RWPE2 (cell line): ENCODE measurements at regions not wholly inside any gene's neighbourhood (a gene's known extent, or its start where the extent isn't known, plus 50 kb on each side); places are given as distances from the start of the nearest gene placed in this dataset.

Source experiments
- ATAC-seq: fragments of 200-7000 bp; cut with Tn5 transposase; 3 replicates; pipeline ENCODE4 v1.9.1; 2021; ENCODE audit warnings: low read depth
- DNase-seq: peaks from one replicate; pipeline ENCODE4 v3.0.0-alpha.2; 2020; ENCODE audit warnings: low spot score
- H3K27ac ChIP-seq: fragments of 450-650 bp; 2 replicates; pipeline ENCODE4 v1.5.1; 2017; ENCODE audit warnings: mild to moderate bottlenecking; ENCODE audit not compliant: poor library complexity, severe bottlenecking
- H3K27me3 ChIP-seq: fragments of 250-450 bp; sonication (Bioruptor Pico); 2 replicates; pipeline ENCODE4 v1.5.1; 2021; ENCODE audit warnings: mild to moderate bottlenecking, moderate library complexity; ENCODE audit not compliant: insufficient read depth, poor library complexity, severe bottlenecking
- H3K36me3 ChIP-seq: fragments of 250-450 bp; sonication (Bioruptor Pico); 2 replicates; pipeline ENCODE4 v1.5.1; 2020; ENCODE audit warnings: low read depth, mild to moderate bottlenecking, moderate library complexity
- H3K4me1 ChIP-seq: fragments of 250-450 bp; sonication (Bioruptor Pico); 2 replicates; pipeline ENCODE4 v1.5.1; 2021; ENCODE audit warnings: mild to moderate bottlenecking, moderate library complexity; ENCODE audit not compliant: insufficient read depth, poor library complexity, severe bottlenecking
- H3K4me3 ChIP-seq: fragments of 250-450 bp; sonication (Bioruptor Pico); 2 replicates; pipeline ENCODE4 v1.5.1; 2021; ENCODE audit warnings: mild to moderate bottlenecking, moderate library complexity; ENCODE audit not compliant: severe bottlenecking
- H3K9me3 ChIP-seq: fragments of 250-450 bp; sonication (Bioruptor Pico); 2 replicates; pipeline ENCODE4 v1.5.1; 2021; ENCODE audit warnings: mild to moderate bottlenecking, moderate library complexity; ENCODE audit not compliant: severe bottlenecking
- TF ChIP-seq, protein P1 (sequence below): fragments of 450-650 bp; IDR thresholded peaks from one replicate; pipeline ENCODE4 v1.5.1; 2017; ENCODE audit warnings: mild to moderate bottlenecking, moderate library complexity; ENCODE audit not compliant: poor library complexity, severe bottlenecking

DNA sequence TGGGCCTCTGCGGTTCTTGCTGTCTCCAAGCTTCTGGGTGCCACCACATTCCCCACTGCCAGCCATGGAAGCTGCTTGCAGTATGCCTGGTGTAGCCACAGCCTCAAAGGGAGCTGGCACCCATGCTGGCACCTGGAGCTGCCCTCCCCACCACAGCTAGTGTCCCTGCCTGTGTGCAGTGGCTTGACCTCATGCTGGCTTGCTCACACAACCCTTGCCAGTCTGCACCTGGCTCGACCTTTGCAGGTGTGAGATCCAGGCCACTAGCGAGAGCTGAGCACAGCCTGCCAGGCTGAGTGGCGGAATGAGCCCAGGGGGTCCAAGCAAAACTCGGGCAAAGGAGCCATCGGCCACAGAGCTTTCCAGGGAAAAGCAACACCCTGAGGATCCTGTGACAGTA lies 236.7 kb upstream of the CSNK1A1L start:
- TF ChIP-seq, protein P1, sequence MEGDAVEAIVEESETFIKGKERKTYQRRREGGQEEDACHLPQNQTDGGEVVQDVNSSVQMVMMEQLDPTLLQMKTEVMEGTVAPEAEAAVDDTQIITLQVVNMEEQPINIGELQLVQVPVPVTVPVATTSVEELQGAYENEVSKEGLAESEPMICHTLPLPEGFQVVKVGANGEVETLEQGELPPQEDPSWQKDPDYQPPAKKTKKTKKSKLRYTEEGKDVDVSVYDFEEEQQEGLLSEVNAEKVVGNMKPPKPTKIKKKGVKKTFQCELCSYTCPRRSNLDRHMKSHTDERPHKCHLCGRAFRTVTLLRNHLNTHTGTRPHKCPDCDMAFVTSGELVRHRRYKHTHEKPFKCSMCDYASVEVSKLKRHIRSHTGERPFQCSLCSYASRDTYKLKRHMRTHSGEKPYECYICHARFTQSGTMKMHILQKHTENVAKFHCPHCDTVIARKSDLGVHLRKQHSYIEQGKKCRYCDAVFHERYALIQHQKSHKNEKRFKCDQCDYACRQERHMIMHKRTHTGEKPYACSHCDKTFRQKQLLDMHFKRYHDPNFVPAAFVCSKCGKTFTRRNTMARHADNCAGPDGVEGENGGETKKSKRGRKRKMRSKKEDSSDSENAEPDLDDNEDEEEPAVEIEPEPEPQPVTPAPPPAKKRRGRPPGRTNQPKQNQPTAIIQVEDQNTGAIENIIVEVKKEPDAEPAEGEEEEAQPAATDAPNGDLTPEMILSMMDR, result no peak
- H3K27ac ChIP-seq, result no peak overlapping the region
- no peaks in the 10 kb centered on the region for H3K36me3 ChIP-seq
- H3K9me3 ChIP-seq, result no peaks in the 10 kb centered on the region
- H3K4me3 ChIP-seq, result no peak overlapping the region
- DNase-seq, result no peak
- no peak for ATAC-seq
- no peaks in the 10 kb centered on the region for H3K27me3 ChIP-seq
- H3K4me1 ChIP-seq, result no peaks in the 10 kb centered on the region

DNA sequence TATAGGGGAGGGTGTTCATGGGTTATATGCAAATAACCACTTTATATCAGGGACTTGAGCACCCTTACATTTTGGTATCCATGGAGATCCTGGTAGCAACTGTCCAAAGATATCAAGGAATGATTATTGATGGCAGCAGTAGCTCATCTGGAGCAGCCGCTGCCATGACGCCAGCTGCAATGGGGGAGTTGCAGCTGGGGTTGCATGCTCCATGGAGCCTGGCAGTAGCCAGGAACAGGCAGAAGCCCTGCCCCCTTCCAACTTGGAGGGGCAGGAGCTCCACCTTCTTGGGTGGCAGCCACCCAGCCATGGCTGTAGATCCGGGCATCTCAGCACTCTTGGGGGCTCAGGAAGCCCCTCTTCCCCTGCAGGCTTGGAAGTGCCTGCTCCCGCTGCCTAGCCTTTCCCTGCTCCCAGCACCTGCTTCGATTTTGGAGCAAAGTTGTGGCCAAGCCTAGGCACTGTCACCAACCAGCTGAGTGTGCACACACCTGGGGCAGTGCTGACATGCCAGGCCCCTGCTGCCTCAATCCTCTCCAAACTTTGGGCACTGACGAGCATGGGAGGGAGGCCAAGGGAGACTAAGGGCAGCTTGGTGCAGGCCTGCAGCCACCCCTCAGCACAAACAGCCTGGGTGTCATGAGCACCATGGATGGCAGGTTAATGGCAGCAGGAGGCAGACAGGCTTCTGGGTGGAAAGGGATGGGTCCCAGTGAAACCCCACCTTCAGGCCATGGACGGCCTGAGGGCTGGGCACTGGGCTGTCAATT lies 235.6 kb upstream of the CSNK1A1L start:
- no peak overlapping the region for H3K27ac ChIP-seq

DNA sequence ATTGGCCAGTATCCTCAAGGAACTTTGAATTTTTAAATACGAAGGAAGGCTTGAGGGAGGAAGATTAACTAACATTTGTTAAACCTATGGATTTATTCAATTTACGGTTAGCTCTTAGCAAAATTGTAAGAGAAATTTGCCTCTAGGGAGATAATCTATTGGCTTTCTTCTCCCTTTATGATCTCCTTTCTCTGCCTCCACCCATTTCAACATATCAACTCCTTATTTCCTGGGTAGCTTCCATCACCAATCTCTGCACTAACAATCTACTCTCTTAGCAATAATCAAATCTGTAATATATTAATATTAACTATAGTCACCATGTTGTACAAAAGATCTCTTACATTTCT lies 233.9 kb upstream of the CSNK1A1L start:
- no peaks in the 10 kb centered on the region for H3K4me1 ChIP-seq
- ATAC-seq (no peak), DNase-seq (no peak)
- no peaks in the 10 kb centered on the region for H3K9me3 ChIP-seq
- TF ChIP-seq, protein P1, result no peak
- no peak overlapping the region for H3K4me3 ChIP-seq
- H3K36me3 ChIP-seq, result no peaks in the 10 kb centered on the region
- H3K27me3 ChIP-seq, result no peaks in the 10 kb centered on the region
- H3K27ac ChIP-seq, result no peak overlapping the region

More for the DNA sequence above, 235.6 kb upstream of the CSNK1A1L start:
- Histone ChIP-seq H3K4me3 (no peak overlapping the region), H3K9me3 (no peaks in the 10 kb centered on the region), H3K36me3 (no peaks in the 10 kb centered on the region), H3K27me3 (no peaks in the 10 kb centered on the region), H3K4me1 (no peaks in the 10 kb centered on the region)
- no peak for DNase-seq
- TF ChIP-seq, protein P1, result no peak
- no peak for ATAC-seq

DNA sequence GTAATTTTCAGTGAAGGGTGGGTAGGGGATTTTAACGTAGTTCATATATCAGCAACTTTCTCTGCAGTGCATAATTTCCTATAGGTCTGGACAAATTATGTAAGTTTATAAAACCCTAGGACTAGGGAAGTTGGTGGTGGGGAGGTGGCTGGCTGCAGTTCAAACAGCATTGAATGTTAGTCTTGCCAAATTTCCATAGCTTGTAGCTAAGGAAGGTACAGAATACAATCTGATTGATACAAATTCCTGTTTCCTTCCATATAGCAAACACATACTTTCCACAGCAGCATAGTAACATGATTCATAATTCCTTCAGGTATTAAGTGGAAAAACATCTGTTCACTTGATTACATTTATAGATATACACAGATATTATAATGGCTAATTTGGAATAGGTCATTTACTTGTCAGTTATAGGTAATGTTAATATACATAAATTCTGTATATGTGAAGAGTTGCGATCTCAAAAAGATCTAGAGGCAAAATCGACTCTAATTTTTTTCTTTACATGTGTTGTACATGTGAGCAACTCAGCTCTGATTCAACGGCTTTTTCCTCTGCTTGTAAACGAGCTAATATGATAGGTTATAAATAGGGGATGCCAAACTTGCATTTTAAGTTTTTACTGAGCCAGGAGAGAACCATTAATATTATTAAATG lies 233.4 kb upstream of the CSNK1A1L start:
- TF ChIP-seq, protein P1, result no peak
- no peaks in the 10 kb centered on the region for H3K9me3 ChIP-seq
- no peak for ATAC-seq
- H3K27me3 ChIP-seq, result no peaks in the 10 kb centered on the region
- no peaks in the 10 kb centered on the region for H3K36me3 ChIP-seq
- no peaks in the 10 kb centered on the region for H3K4me1 ChIP-seq
- H3K4me3 ChIP-seq, result no peak overlapping the region
- no peak for DNase-seq
- H3K27ac ChIP-seq, result no peak overlapping the region

DNA sequence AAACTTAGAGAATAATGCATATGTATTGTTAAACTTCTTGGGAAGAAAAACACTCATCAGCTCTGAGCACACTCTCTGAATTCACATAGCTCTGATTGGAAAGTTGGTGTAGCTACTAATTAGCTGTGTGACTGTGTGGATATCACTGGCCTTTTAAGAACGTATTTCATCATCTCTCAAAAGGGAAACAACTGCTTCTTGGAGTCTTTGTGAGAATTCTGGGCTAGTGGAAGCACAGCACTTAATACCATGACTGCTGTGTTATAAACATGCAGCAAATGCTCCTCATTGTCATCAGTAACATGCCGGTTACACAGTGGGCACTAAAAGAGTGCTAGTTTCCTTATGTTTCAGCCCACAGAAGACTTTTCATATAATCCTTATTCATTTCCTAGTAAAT lies 220.9 kb upstream of the CSNK1A1L start:
- no peak overlapping the region for H3K4me3 ChIP-seq
- no peaks in the 10 kb centered on the region for H3K4me1 ChIP-seq
- no peaks in the 10 kb centered on the region for H3K27me3 ChIP-seq
- no peak for ATAC-seq
- no peak overlapping the region for H3K27ac ChIP-seq
- H3K9me3 ChIP-seq, result no peaks in the 10 kb centered on the region
- H3K36me3 ChIP-seq, result no peaks in the 10 kb centered on the region
- TF ChIP-seq, protein P1, result no peak
- DNase-seq, result no peak
